KMS-11 (cell line): ENCODE measurements at regions not wholly inside any gene's neighbourhood (a gene's known extent, or its start where the extent isn't known, plus 50 kb on each side); places are given as distances from the start of the nearest gene placed in this dataset.

ENCODE experiments used
- H2AFZ ChIP-seq: fragments of 200-600 bp; sonication (generic); 2 replicates; pipeline ENCODE4 v1.6.1; 2016; ENCODE audit warnings: antibody characterized with exemption, mixed run types, low read depth
- H3K27ac ChIP-seq: fragments of 200-600 bp; sonication (generic); 2 replicates; pipeline ENCODE4 v1.6.1; 2016; ENCODE audit warnings: mild to moderate bottlenecking, mixed run types
- H3K27me3 ChIP-seq: fragments of 200-600 bp; sonication (generic); 2 replicates; pipeline ENCODE4 v1.6.1; 2017; ENCODE audit warnings: mild to moderate bottlenecking, low read depth, mixed run types, moderate library complexity; ENCODE audit not compliant: insufficient read depth
- H3K36me3 ChIP-seq: fragments of 200-600 bp; sonication (generic); 2 replicates; pipeline ENCODE4 v1.6.1; 2017; ENCODE audit warnings: mild to moderate bottlenecking, mixed run types; ENCODE audit not compliant: insufficient read depth
- H3K4me1 ChIP-seq: fragments of 200-600 bp; sonication (generic); 2 replicates; pipeline ENCODE4 v1.6.1; 2016; ENCODE audit warnings: mild to moderate bottlenecking, low read depth, mixed run types; ENCODE audit not compliant: poor library complexity, severe bottlenecking
- H3K4me2 ChIP-seq: fragments of 200-600 bp; sonication (generic); 2 replicates; pipeline ENCODE4 v1.7.0; 2016; ENCODE audit warnings: mild to moderate bottlenecking, mixed run types
- H3K4me3 ChIP-seq: fragments of 200-600 bp; sonication (generic); IDR thresholded peaks from 2 replicates; pipeline ENCODE4 v1.6.1; 2017; ENCODE audit warnings: low read depth, low read length, mixed read lengths; ENCODE audit not compliant: insufficient read depth
- H3K79me2 ChIP-seq: fragments of 200-600 bp; sonication (generic); 2 replicates; pipeline ENCODE4 v1.6.1; 2016; ENCODE audit warnings: low read depth, mixed run types; ENCODE audit not compliant: insufficient read depth
- H3K9ac ChIP-seq: fragments of 200-600 bp; sonication (generic); 2 replicates; pipeline ENCODE4 v1.6.1; 2016; ENCODE audit warnings: mild to moderate bottlenecking, mixed run types
- H4K20me1 ChIP-seq: fragments of 200-600 bp; sonication (generic); 2 replicates; pipeline ENCODE4 v1.6.1; 2016; ENCODE audit warnings: mild to moderate bottlenecking, mixed run types; ENCODE audit not compliant: insufficient read depth
- TF ChIP-seq, protein P1 (sequence below): fragments of 200-600 bp; sonication (generic); conservative IDR thresholded peaks from 2 replicates; pipeline ENCODE4 v1.6.1; 2017; ENCODE audit warnings: low read depth, mild to moderate bottlenecking, antibody characterized with exemption, low read length, moderate library complexity, mixed read lengths

- H4K20me1 ChIP-seq, result no peaks in the 10 kb centered on the region
- no peak overlapping the region for H3K4me3 ChIP-seq
- no peaks in the 10 kb centered on the region for H3K27me3 ChIP-seq
- H3K79me2 ChIP-seq, result no peaks in the 10 kb centered on the region
- TF ChIP-seq, protein P1, sequence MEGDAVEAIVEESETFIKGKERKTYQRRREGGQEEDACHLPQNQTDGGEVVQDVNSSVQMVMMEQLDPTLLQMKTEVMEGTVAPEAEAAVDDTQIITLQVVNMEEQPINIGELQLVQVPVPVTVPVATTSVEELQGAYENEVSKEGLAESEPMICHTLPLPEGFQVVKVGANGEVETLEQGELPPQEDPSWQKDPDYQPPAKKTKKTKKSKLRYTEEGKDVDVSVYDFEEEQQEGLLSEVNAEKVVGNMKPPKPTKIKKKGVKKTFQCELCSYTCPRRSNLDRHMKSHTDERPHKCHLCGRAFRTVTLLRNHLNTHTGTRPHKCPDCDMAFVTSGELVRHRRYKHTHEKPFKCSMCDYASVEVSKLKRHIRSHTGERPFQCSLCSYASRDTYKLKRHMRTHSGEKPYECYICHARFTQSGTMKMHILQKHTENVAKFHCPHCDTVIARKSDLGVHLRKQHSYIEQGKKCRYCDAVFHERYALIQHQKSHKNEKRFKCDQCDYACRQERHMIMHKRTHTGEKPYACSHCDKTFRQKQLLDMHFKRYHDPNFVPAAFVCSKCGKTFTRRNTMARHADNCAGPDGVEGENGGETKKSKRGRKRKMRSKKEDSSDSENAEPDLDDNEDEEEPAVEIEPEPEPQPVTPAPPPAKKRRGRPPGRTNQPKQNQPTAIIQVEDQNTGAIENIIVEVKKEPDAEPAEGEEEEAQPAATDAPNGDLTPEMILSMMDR, result no peak
- H2AFZ ChIP-seq, result peak overlapping the region; percentile 11
- peaks cover 40% of the 10 kb centered on the region for H3K4me1 ChIP-seq
- no peaks in the 10 kb centered on the region for H3K36me3 ChIP-seq
- H3K27ac ChIP-seq, result peak overlapping the region; percentile 61
- H3K9ac ChIP-seq, result peak overlapping the region; percentile 13; the same call in 1 of the 2 replicates
- H3K4me2 ChIP-seq, result peak overlapping the region; percentile 56
These were observed 1000.2 kb downstream of the NR2F1-AS1 start for GRCh38 chr5:92580814-92581213.

DNA sequence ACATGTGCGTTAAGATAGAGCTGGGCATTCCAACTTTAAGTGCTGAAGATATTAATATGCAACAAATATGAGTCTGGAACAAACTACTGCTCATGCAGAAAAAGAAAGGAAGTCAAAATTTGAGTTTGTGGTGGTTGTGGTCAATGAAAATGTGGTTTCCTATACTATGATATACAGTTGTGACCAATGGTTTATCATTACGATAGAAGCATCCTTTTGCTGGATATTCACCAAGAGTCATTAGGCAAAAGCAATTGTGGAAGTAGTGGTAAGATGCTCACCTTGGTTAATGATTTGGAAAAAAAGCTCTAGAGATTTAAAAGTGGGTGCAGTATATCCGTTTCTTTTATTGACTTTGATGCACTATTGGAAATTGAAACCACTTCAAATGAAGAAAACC, 1007.0 kb downstream of the NR2F1-AS1 start:
- Histone ChIP-seq H3K9ac (no peak overlapping the region), H3K4me2 (peak overlapping the region; percentile 10), H3K27me3 (no peaks in the 10 kb centered on the region), H3K4me1 (peaks cover 27% of the 10 kb centered on the region), H3K27ac (no peak overlapping the region), H3K4me3 (no peak overlapping the region), H2AFZ (no peak overlapping the region), H4K20me1 (no peaks in the 10 kb centered on the region), H3K79me2 (no peaks in the 10 kb centered on the region), H3K36me3 (no peaks in the 10 kb centered on the region)
- TF ChIP-seq, protein P1, result no peak

DNA sequence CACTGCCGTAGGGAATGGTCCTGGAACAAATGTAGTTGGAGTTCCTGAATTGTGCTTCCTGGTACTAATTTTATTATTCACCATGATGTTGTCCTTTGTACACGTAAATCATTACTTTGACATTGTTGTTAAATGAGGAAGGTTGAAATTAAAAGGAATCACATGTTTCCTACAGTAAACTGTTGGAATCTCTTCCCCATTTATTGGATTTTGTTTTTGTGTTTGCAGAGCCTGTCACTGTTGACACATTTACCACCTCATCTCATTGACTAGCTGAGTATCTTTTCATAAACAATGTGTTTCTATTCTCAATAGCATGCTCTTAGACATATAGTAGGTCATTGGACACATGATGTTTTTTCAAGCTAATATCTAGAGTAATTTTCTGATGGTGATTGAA, 1012.5 kb downstream of the NR2F1-AS1 start:
- no peaks in the 10 kb centered on the region for H3K79me2 ChIP-seq
- no peaks in the 10 kb centered on the region for H3K36me3 ChIP-seq
- no peaks in the 10 kb centered on the region for H4K20me1 ChIP-seq
- H2AFZ ChIP-seq, result no peak overlapping the region
- TF ChIP-seq, protein P1, result no peak
- no peak overlapping the region for H3K9ac ChIP-seq
- no peak overlapping the region for H3K27ac ChIP-seq
- no peak overlapping the region for H3K4me2 ChIP-seq
- H3K27me3 ChIP-seq, result no peaks in the 10 kb centered on the region
- H3K4me3 ChIP-seq, result no peak overlapping the region
- H3K4me1 ChIP-seq, result peaks cover 21% of the 10 kb centered on the region

- Histone ChIP-seq H3K79me2 (no peaks in the 10 kb centered on the region), H3K27ac (no peak overlapping the region), H3K4me2 (no peak overlapping the region), H3K4me1 (peaks cover 27% of the 10 kb centered on the region), H3K36me3 (no peaks in the 10 kb centered on the region), H3K27me3 (no peaks in the 10 kb centered on the region), H2AFZ (no peak overlapping the region), H3K4me3 (no peak overlapping the region), H3K9ac (no peak overlapping the region), H4K20me1 (no peaks in the 10 kb centered on the region)
- TF ChIP-seq, protein P1, result no peak
These were observed 1013.1 kb downstream of the NR2F1-AS1 start for GRCh38 chr5:92567831-92568450.
